NCI-H187 (cell line): ENCODE measurements at regions not wholly inside any gene's neighbourhood (a gene's known extent, or its start where the extent isn't known, plus 50 kb on each side); places are given as distances from the start of the nearest gene placed in this dataset.

ENCODE experiments used
- DNase-seq, 2 experiments: peaks; one replicate each; lab custom pipeline; 2025; lab: John Stamatoyannopoulos, UW

- no peak for DNase-seq
Measured at GRCh38 chr7:88700725-88701124, 58.8 kb upstream of the ZNF804B start.

GRCh38 chr7:88694207-88694606, 65.3 kb upstream of the ZNF804B start:
- DNase-seq, result no peak

- no peak for DNase-seq
Measured at GRCh38 chr7:88693131-88693530, 66.4 kb upstream of the ZNF804B start.

GRCh38 chr7:88692493-88692892, 67.0 kb upstream of the ZNF804B start:
- no peak for DNase-seq

GRCh38 chr7:88689821-88690220, 69.7 kb upstream of the ZNF804B start:
- no peak for DNase-seq

- DNase-seq, result no peak
Measured at GRCh38 chr7:88688222-88688621, 71.3 kb upstream of the ZNF804B start.

GRCh38 chr7:88686468-88687229, 72.9 kb upstream of the ZNF804B start:
- no peak for DNase-seq

- no peak for DNase-seq
Measured at GRCh38 chr7:88681682-88682081, 77.8 kb upstream of the ZNF804B start.

GRCh38 chr7:88670536-88670935, 89.0 kb upstream of the ZNF804B start:
- DNase-seq, result no peak

GRCh38 chr7:88669913-88670312, 89.6 kb upstream of the ZNF804B start:
- DNase-seq, result no peak

GRCh38 chr7:88668591-88668990, 90.9 kb upstream of the ZNF804B start:
- DNase-seq, result no peak

- no peak for DNase-seq
Measured at GRCh38 chr7:88666626-88667025, 92.9 kb upstream of the ZNF804B start.

GRCh38 chr7:88665892-88666514, 93.5 kb upstream of the ZNF804B start:
- DNase-seq, result no peak

GRCh38 chr7:88664630-88665233, 94.8 kb upstream of the ZNF804B start:
- DNase-seq, result no peak

GRCh38 chr7:88661921-88662320, 97.6 kb upstream of the ZNF804B start:
- no peak for DNase-seq

- DNase-seq, result no peak
Measured at GRCh38 chr7:88647825-88648224, 111.7 kb upstream of the ZNF804B start.

GRCh38 chr7:88638583-88638982, 120.9 kb upstream of the ZNF804B start:
- DNase-seq, result no peak

- DNase-seq, result no peak
Measured at GRCh38 chr7:88637795-88638194, 121.7 kb upstream of the ZNF804B start.

GRCh38 chr7:88635149-88635548, 124.4 kb upstream of the ZNF804B start:
- DNase-seq, result no peak

GRCh38 chr7:88629559-88629958, 129.9 kb upstream of the ZNF804B start:
- no peak for DNase-seq

GRCh38 chr7:88628363-88629085, 131.0 kb upstream of the ZNF804B start:
- no peak for DNase-seq

- no peak for DNase-seq
Measured at GRCh38 chr7:88617185-88617584, 142.3 kb upstream of the ZNF804B start.

- no peak for DNase-seq
Measured at GRCh38 chr7:88615336-88615735, 144.2 kb upstream of the ZNF804B start.
